ENCODE measurements at regions not wholly inside any gene's neighbourhood (a gene's known extent, or its start where the extent isn't known, plus 50 kb on each side); places are given as distances from the start of the nearest gene placed in this dataset.

- Histone ChIP-seq H3K27ac (no peak overlapping the region), H3K4me1 (no peaks in the 10 kb centered on the region), H3K36me3 (no peaks in the 10 kb centered on the region), H3K4me3 (no peak overlapping the region), H3K9me3 (no peaks in the 10 kb centered on the region), H3K27me3 (no peaks in the 10 kb centered on the region)
- DNase-seq (ENCODE audit: low spot score in 2 of 2) = no peak
- no peak for TF ChIP-seq CTCF (IDR thresholded peaks at IDR 0.05)
- intact Hi-C loops (cut with DNase I) = no loop called here
Observed at GRCh38 chr9:27799326-27799725, 226.0 kb upstream of the C9orf72 start.

- H3K9me3 ChIP-seq = no peaks in the 10 kb centered on the region
- no peak overlapping the region for H3K27ac ChIP-seq
- no peak overlapping the region for H3K4me3 ChIP-seq
- intact Hi-C loops (cut with DNase I) = no loop called here
- no peaks in the 10 kb centered on the region for H3K4me1 ChIP-seq
- no peaks in the 10 kb centered on the region for H3K27me3 ChIP-seq
- no peak for TF ChIP-seq CTCF (IDR thresholded peaks at IDR 0.05)
- H3K36me3 ChIP-seq = no peaks in the 10 kb centered on the region
- no peak for DNase-seq (ENCODE audit: low spot score in 2 of 2)
Observed at GRCh38 chr9:27800159-27800558, 226.9 kb upstream of the C9orf72 start.

- no peak overlapping the region for H3K4me3 ChIP-seq
- no peaks in the 10 kb centered on the region for H3K9me3 ChIP-seq
- H3K27ac ChIP-seq = no peak overlapping the region
- H3K36me3 ChIP-seq = no peaks in the 10 kb centered on the region
- H3K4me1 ChIP-seq = no peaks in the 10 kb centered on the region
- no peak for DNase-seq (ENCODE audit: low spot score in 2 of 2)
- intact Hi-C loops (cut with DNase I) = no loop called here
- no peaks in the 10 kb centered on the region for H3K27me3 ChIP-seq
- no peak for TF ChIP-seq CTCF (IDR thresholded peaks at IDR 0.05)
Observed at GRCh38 chr9:27800692-27801370, 227.6 kb upstream of the C9orf72 start.

GRCh38 chr9:27801545-27801944 is 228.3 kb upstream of the C9orf72 start:
- DNase-seq (ENCODE audit: low spot score in 2 of 2) = no peak
- no peak overlapping the region for H3K4me3 ChIP-seq
- no peaks in the 10 kb centered on the region for H3K9me3 ChIP-seq
- no peak for TF ChIP-seq CTCF (IDR thresholded peaks at IDR 0.05)
- no peaks in the 10 kb centered on the region for H3K36me3 ChIP-seq
- intact Hi-C loops (cut with DNase I) = no loop called here
- H3K27ac ChIP-seq = no peak overlapping the region
- H3K27me3 ChIP-seq = no peaks in the 10 kb centered on the region
- no peaks in the 10 kb centered on the region for H3K4me1 ChIP-seq

GRCh38 chr9:27802418-27802817 is 229.1 kb upstream of the C9orf72 start:
- no peaks in the 10 kb centered on the region for H3K4me1 ChIP-seq

More at GRCh38 chr9:27802418-27802817, 229.1 kb upstream of the C9orf72 start:
- DNase-seq (ENCODE audit: low spot score in 2 of 2) = no peak
- no peak overlapping the region for H3K27ac ChIP-seq
- TF ChIP-seq CTCF (IDR thresholded peaks at IDR 0.05) = no peak
- H3K36me3 ChIP-seq = no peaks in the 10 kb centered on the region
- no peak overlapping the region for H3K4me3 ChIP-seq
- H3K9me3 ChIP-seq = no peaks in the 10 kb centered on the region
- no peaks in the 10 kb centered on the region for H3K27me3 ChIP-seq
- intact Hi-C loops (cut with DNase I) = no loop called here

Data from ascending aorta (tissue), 2 donors.